Adrenal gland (tissue), 5 donors: ENCODE measurements at regions not wholly inside any gene's neighbourhood (a gene's known extent, or its start where the extent isn't known, plus 50 kb on each side); places are given as distances from the start of the nearest gene placed in this dataset.

Experiments
- CTCF ChIP-seq, 6 experiments: fragments of 450-650 bp in 4 of 6; fragments of 200-600 bp in 2 of 6; sonication (generic) in 1 of 6; IDR thresholded peaks; 1 replicate in 5 of 6; 2 replicates in 1 of 6; pipeline versions ENCODE4 v1.5.1 to v1.8.0; 2016 to 2021; ENCODE audit warnings: antibody characterized with exemption in 6 of 6, mild to moderate bottlenecking in 2 of 6, moderate library complexity in 1 of 6
- POLR2A ChIP-seq, 2 donors: fragments of 450-650 bp; IDR thresholded peaks; one replicate each; pipeline ENCODE4 v1.6.1; 2017; ENCODE audit warnings: antibody characterized with exemption in 2 of 2, mild to moderate bottlenecking in 2 of 2, moderate library complexity in 1 of 2
- donor health status: DM: no; HTN: no; CAD: no.

GRCh38 chr13:88436974-88437373 lies 765.8 kb downstream of the SLITRK5 start:
- TF ChIP-seq POLR2A (IDR thresholded peaks at IDR 0.05), result no peak
- TF ChIP-seq CTCF (IDR thresholded peaks at IDR 0.05), result no peak
